Trophoblast cell (in vitro differentiated cells and primary cell): ENCODE measurements at regions not wholly inside any gene's neighbourhood (a gene's known extent, or its start where the extent isn't known, plus 50 kb on each side); places are given as distances from the start of the nearest gene placed in this dataset.

Experiments
- DNase-seq, 2 donors: peaks; one replicate each; pipeline ENCODE4 v3.0.0-alpha.2; 2016
- H2AFZ ChIP-seq: 2 replicates; pipeline ENCODE4 v1.6.1; 2013; ENCODE audit warnings: low read length, moderate library complexity, mild to moderate bottlenecking; ENCODE audit not compliant: insufficient read depth, poor library complexity
- H2AK5ac ChIP-seq: 2 replicates; pipeline ENCODE4 v1.6.1; 2013; ENCODE audit warnings: mild to moderate bottlenecking, low read length
- H2BK120ac ChIP-seq: 2 replicates; pipeline ENCODE4 v1.6.1; 2013; ENCODE audit warnings: low read length, mild to moderate bottlenecking, moderate library complexity; ENCODE audit not compliant: insufficient read depth, poor library complexity
- H2BK12ac ChIP-seq: 2 replicates; pipeline ENCODE4 v1.6.1; 2013; ENCODE audit warnings: mild to moderate bottlenecking, low read length, moderate library complexity
- H2BK5ac ChIP-seq: 2 replicates; pipeline ENCODE4 v1.6.1; 2013; ENCODE audit warnings: low read length, low read depth, moderate library complexity, mild to moderate bottlenecking; ENCODE audit not compliant: poor library complexity
- H3K14ac ChIP-seq: 2 replicates; pipeline ENCODE4 v1.6.1; 2013; ENCODE audit warnings: mild to moderate bottlenecking, low read length
- H3K18ac ChIP-seq: 2 replicates; pipeline ENCODE4 v1.6.1; 2013; ENCODE audit warnings: mild to moderate bottlenecking, low read length
- H3K23ac ChIP-seq: 2 replicates; pipeline ENCODE4 v1.6.1; 2013; ENCODE audit warnings: low read length
- H3K27ac ChIP-seq: 2 replicates; pipeline ENCODE4 v1.5.1; 2013; ENCODE audit warnings: low read depth, mild to moderate bottlenecking, inconsistent platforms, low read length, moderate library complexity
- H3K27me3 ChIP-seq: 2 replicates; pipeline ENCODE4 v1.6.1; 2013; ENCODE audit warnings: inconsistent platforms, mild to moderate bottlenecking, low read length, moderate library complexity; ENCODE audit not compliant: insufficient read depth
- H3K36me3 ChIP-seq, 2 experiments: 1 replicate in 1 of 2; 2 replicates in 1 of 2; pipeline ENCODE4 v1.6.1; 2013; ENCODE audit warnings: low read length in 2 of 2, mild to moderate bottlenecking in 2 of 2, moderate library complexity in 1 of 2; ENCODE audit not compliant: insufficient read depth in 2 of 2, control insufficient read depth in 1 of 2
- H3K4ac ChIP-seq: 2 replicates; pipeline ENCODE4 v1.6.1; 2013; ENCODE audit warnings: low read depth, mild to moderate bottlenecking, low read length, moderate library complexity
- H3K4me1 ChIP-seq, 2 experiments: 1 replicate in 1 of 2; 2 replicates in 1 of 2; pipeline ENCODE4 v1.6.1; 2013; ENCODE audit warnings: low read length in 2 of 2, mild to moderate bottlenecking in 2 of 2, moderate library complexity in 1 of 2; ENCODE audit not compliant: insufficient read depth in 2 of 2, control insufficient read depth in 1 of 2
- H3K4me2 ChIP-seq: 2 replicates; pipeline ENCODE4 v1.6.1; 2013; ENCODE audit warnings: inconsistent platforms, mild to moderate bottlenecking, low read length, moderate library complexity
- H3K4me3 ChIP-seq: 2 replicates; pipeline ENCODE4 v1.5.1; 2013; ENCODE audit warnings: mild to moderate bottlenecking, low read depth, low read length, inconsistent platforms
- H3K79me1 ChIP-seq: one replicate; pipeline ENCODE4 v1.6.1; 2013; ENCODE audit warnings: low read length
- H3K79me2 ChIP-seq: 2 replicates; pipeline ENCODE4 v1.6.1; 2013; ENCODE audit warnings: low read length, mild to moderate bottlenecking; ENCODE audit not compliant: control insufficient read depth, insufficient read depth, poor library complexity
- H3K9ac ChIP-seq: 2 replicates; pipeline ENCODE4 v1.6.1; 2013; ENCODE audit warnings: mild to moderate bottlenecking, low read length
- H3K9me3 ChIP-seq: 2 replicates; pipeline ENCODE4 v1.6.1; 2013; ENCODE audit warnings: low read depth, mild to moderate bottlenecking, control low read depth, inconsistent platforms, low read length; ENCODE audit not compliant: insufficient read depth
- H4K12ac ChIP-seq: 2 replicates; pipeline ENCODE4 v1.6.1; 2013; ENCODE audit warnings: low read depth, mild to moderate bottlenecking, low read length, moderate library complexity
- H4K8ac ChIP-seq: 2 replicates; pipeline ENCODE4 v1.6.1; 2013; ENCODE audit warnings: low read depth, mild to moderate bottlenecking, low read length, moderate library complexity
- H4K91ac ChIP-seq: one replicate; pipeline ENCODE4 v1.6.1; 2013; ENCODE audit warnings: low read depth, mild to moderate bottlenecking, low read length, moderate library complexity
- WGBS: extraction: QIAGEN DNeasy Blood & Tissue Kit; methylation state at CpG from one replicate; pipeline ENCODE4 v1.1.7; 2013; ENCODE audit warnings: missing lambda C conversion rate; ENCODE audit not compliant: insufficient read length, insufficient coverage; ENCODE audit errors: extremely low coverage; 5-methylcytosine and 5-hydroxymethylcytosine counted together

GRCh38 chr9:16992138-16992537, 121.7 kb upstream of the BNC2 start:
- H3K18ac ChIP-seq, result no peak overlapping the region
- H3K4me1 ChIP-seq, result no peaks in the 10 kb centered on the region
- no peak overlapping the region for H2BK5ac ChIP-seq
- no peak overlapping the region for H4K12ac ChIP-seq
- H2BK12ac ChIP-seq, result no peak overlapping the region
- H3K14ac ChIP-seq, result no peak overlapping the region
- no peaks in the 10 kb centered on the region for H3K9me3 ChIP-seq
- no peak overlapping the region for H3K9ac ChIP-seq
- no peak overlapping the region for H2AK5ac ChIP-seq
- H3K79me2 ChIP-seq, result no peaks in the 10 kb centered on the region
- H3K4me2 ChIP-seq, result no peak overlapping the region
- H2BK120ac ChIP-seq, result no peak overlapping the region
- H3K23ac ChIP-seq, result no peak overlapping the region
- WGBS, result no CpG with 5 or more reads among the region's 2 CpGs
- no peaks in the 10 kb centered on the region for H3K36me3 ChIP-seq
- no peak overlapping the region for H4K8ac ChIP-seq
- H3K27ac ChIP-seq, result no peak overlapping the region
- H4K91ac ChIP-seq, result no peak overlapping the region
- DNase-seq, result no peak
- H3K79me1 ChIP-seq, result no peaks in the 10 kb centered on the region
- H2AFZ ChIP-seq, result no peak overlapping the region
- H3K4me3 ChIP-seq, result no peak overlapping the region
- H3K27me3 ChIP-seq, result no peaks in the 10 kb centered on the region
- no peak overlapping the region for H3K4ac ChIP-seq

DNA sequence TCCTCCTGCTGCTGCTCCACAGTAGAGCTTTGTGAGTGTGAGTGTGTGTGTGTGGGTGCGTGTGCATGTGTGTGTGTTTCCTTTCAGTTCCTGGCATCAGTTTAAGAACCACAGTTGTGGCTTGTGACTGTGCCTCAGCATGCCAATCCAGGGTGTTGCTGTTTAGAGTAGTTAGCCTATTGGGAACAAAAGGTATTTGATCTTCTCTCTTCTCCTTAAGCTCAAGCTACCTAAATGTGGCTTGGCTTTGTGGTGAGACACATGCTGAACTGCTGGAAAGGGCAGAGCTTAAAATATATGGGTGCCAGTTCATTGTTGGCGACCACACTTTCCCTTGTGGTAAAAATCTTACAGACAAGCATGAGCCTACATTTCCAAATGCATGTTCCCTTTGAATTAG, 116.6 kb upstream of the BNC2 start:
- Histone ChIP-seq H3K79me1 (no peaks in the 10 kb centered on the region), H3K14ac (no peak overlapping the region), H4K91ac (no peak overlapping the region), H2BK120ac (no peak overlapping the region), H3K4me2 (no peak overlapping the region), H3K79me2 (no peaks in the 10 kb centered on the region), H3K23ac (no peak overlapping the region), H4K12ac (no peak overlapping the region), H3K27ac (no peak overlapping the region), H3K27me3 (no peaks in the 10 kb centered on the region), H3K4me1 (no peaks in the 10 kb centered on the region), H3K9me3 (no peaks in the 10 kb centered on the region), H3K36me3 (no peaks in the 10 kb centered on the region), H3K4me3 (no peak overlapping the region), H2AFZ (no peak overlapping the region), H4K8ac (no peak overlapping the region), H3K18ac (no peak overlapping the region), H3K4ac (no peak overlapping the region), H2AK5ac (no peak overlapping the region), H3K9ac (no peak overlapping the region), H2BK12ac (no peak overlapping the region), H2BK5ac (no peak overlapping the region)
- no CpG with 5 or more reads among the region's 2 CpGs for WGBS
- no peak for DNase-seq

DNA sequence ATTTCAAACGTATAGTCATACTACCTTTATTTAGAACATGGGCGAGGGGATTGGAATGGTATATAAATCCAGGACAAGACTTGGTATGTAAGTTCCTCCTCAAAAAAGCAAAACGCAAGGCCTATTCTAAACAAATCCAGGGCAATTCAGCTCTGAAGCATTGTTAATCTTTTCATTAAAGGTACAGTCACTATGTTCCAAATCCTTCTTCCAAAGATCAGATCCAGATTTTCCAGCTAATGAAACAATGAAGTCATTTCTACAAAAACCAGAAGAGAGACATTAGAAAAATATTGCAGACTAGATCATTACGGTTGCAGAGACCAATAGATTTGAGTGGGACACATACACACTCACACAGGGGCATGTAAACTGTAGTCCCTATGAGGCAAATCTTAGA, 116.1 kb upstream of the BNC2 start:
- H3K4me3 ChIP-seq, result no peak overlapping the region
- H3K4ac ChIP-seq, result no peak overlapping the region
- no peak overlapping the region for H3K27ac ChIP-seq
- H3K79me1 ChIP-seq, result no peaks in the 10 kb centered on the region
- H2BK5ac ChIP-seq, result no peak overlapping the region
- H2AFZ ChIP-seq, result no peak overlapping the region
- H3K27me3 ChIP-seq, result no peaks in the 10 kb centered on the region
- H2AK5ac ChIP-seq, result no peak overlapping the region
- no peaks in the 10 kb centered on the region for H3K79me2 ChIP-seq
- H2BK120ac ChIP-seq, result no peak overlapping the region
- WGBS, result no CpG with 5 or more reads among the region's 4 CpGs
- no peaks in the 10 kb centered on the region for H3K9me3 ChIP-seq
- no peaks in the 10 kb centered on the region for H3K4me1 ChIP-seq
- no peak overlapping the region for H4K8ac ChIP-seq
- DNase-seq, result no peak
- no peak overlapping the region for H3K18ac ChIP-seq
- no peak overlapping the region for H4K91ac ChIP-seq
- H3K36me3 ChIP-seq, result no peaks in the 10 kb centered on the region
- H3K4me2 ChIP-seq, result no peak overlapping the region
- no peak overlapping the region for H3K9ac ChIP-seq
- H3K23ac ChIP-seq, result no peak overlapping the region
- H3K14ac ChIP-seq, result no peak overlapping the region
- H2BK12ac ChIP-seq, result no peak overlapping the region
- no peak overlapping the region for H4K12ac ChIP-seq

- H3K36me3 ChIP-seq, result no peaks in the 10 kb centered on the region
- no CpG with 5 or more reads among the region's 12 CpGs for WGBS
- no peaks in the 10 kb centered on the region for H3K4me1 ChIP-seq
- H2BK5ac ChIP-seq, result no peak overlapping the region
- no peak overlapping the region for H4K8ac ChIP-seq
- H2BK12ac ChIP-seq, result no peak overlapping the region
- no peak overlapping the region for H4K91ac ChIP-seq
- no peak overlapping the region for H2BK120ac ChIP-seq
- H3K79me1 ChIP-seq, result no peaks in the 10 kb centered on the region
- no peak overlapping the region for H3K27ac ChIP-seq
- H3K18ac ChIP-seq, result no peak overlapping the region
- no peak overlapping the region for H3K9ac ChIP-seq
- H3K9me3 ChIP-seq, result no peaks in the 10 kb centered on the region
- H3K4ac ChIP-seq, result no peak overlapping the region
- no peaks in the 10 kb centered on the region for H3K79me2 ChIP-seq
- no peak overlapping the region for H3K4me3 ChIP-seq
- H3K4me2 ChIP-seq, result no peak overlapping the region
- no peak for DNase-seq
- H2AFZ ChIP-seq, result no peak overlapping the region
- no peak overlapping the region for H3K14ac ChIP-seq
- H3K23ac ChIP-seq, result no peak overlapping the region
- no peak overlapping the region for H4K12ac ChIP-seq
- H2AK5ac ChIP-seq, result no peak overlapping the region
- no peaks in the 10 kb centered on the region for H3K27me3 ChIP-seq
These were observed 115.3 kb upstream of the BNC2 start for GRCh38 chr9:16985559-16986348.
